ENCODE measurements at regions not wholly inside any gene's neighbourhood (a gene's known extent, or its start where the extent isn't known, plus 50 kb on each side); places are given as distances from the start of the nearest gene placed in this dataset.

DNA sequence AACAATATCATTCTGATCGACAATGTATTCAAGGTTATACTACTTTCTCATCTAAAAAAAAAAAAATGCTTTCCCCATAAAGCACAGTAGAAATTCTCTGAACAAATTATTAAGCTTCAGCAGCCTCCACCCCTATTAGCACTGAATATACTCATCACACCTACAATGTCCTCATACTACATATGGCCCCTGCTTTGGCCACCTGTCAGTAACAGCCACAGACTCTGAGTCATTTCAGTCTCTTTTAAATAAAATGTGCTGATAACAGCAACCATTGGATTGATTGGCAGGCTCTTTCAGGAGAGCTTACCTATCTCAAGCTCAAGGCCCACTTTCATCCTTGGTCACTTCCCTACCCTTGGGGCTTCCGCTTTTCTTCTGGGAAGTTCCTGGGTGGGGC lies 236.7 kb downstream of the TMX3 start:
- TF ChIP-seq CTCF (conservative IDR thresholded peaks at IDR 0.05 in 1 of 2, IDR thresholded peaks at IDR 0.05 in 1 of 2; ENCODE audit: low read depth in 1 of 2, low read length in 2 of 2) (no peak), EZH2 (IDR thresholded peaks at IDR 0.05; ENCODE audit: low read length, missing control alignments) (no peak)
